Neural cell (in vitro differentiated cells): ENCODE measurements at regions not wholly inside any gene's neighbourhood (a gene's known extent, or its start where the extent isn't known, plus 50 kb on each side); places are given as distances from the start of the nearest gene placed in this dataset.

Experiments
- CTCF ChIP-seq: fragments of 450-650 bp; IDR thresholded peaks from 2 replicates; pipeline ENCODE4 v1.5.1; 2014; ENCODE audit warnings: antibody characterized with exemption, mild to moderate bottlenecking, moderate library complexity; ENCODE audit not compliant: poor library complexity, severe bottlenecking
- EP300 ChIP-seq: fragments of 450-650 bp; conservative IDR thresholded peaks from 2 replicates; pipeline ENCODE4 v1.6.1; 2014; ENCODE audit warnings: antibody characterized with exemption, mild to moderate bottlenecking, moderate library complexity; ENCODE audit not compliant: poor library complexity, severe bottlenecking
- EZH2 ChIP-seq: fragments of 200-600, 300-800 bp; shearing (Covaris generic), sonication (generic); IDR thresholded peaks from 2 replicates; pipeline ENCODE4 v1.6.1; 2014; ENCODE audit warnings: antibody characterized with exemption, low read length, borderline replicate concordance, mild to moderate bottlenecking; ENCODE audit not compliant: insufficient read depth, poor library complexity, severe bottlenecking
- MXI1 ChIP-seq: fragments of 450-650 bp; conservative IDR thresholded peaks from 2 replicates; pipeline ENCODE4 v1.6.1; 2014; ENCODE audit warnings: antibody characterized with exemption, mild to moderate bottlenecking; ENCODE audit not compliant: poor library complexity, severe bottlenecking
- POLR2AphosphoS5 ChIP-seq: IDR thresholded peaks from 2 replicates; pipeline ENCODE4 v1.6.1; 2012
- RAD21 ChIP-seq: fragments of 450-650 bp; conservative IDR thresholded peaks from 2 replicates; pipeline ENCODE4 v1.6.1; 2014; ENCODE audit warnings: antibody characterized with exemption, mild to moderate bottlenecking, moderate library complexity
- REST ChIP-seq: IDR thresholded peaks from 2 replicates; pipeline ENCODE4 v1.6.1; 2012; ENCODE audit warnings: borderline replicate concordance
- SMC3 ChIP-seq: fragments of 450-650 bp; conservative IDR thresholded peaks from 2 replicates; pipeline ENCODE4 v1.6.1; 2014; ENCODE audit warnings: antibody characterized with exemption, mild to moderate bottlenecking, moderate library complexity; ENCODE audit not compliant: poor library complexity
- TAF1 ChIP-seq: IDR thresholded peaks from 2 replicates; pipeline ENCODE4 v1.6.1; 2012; ENCODE audit warnings: low read depth

GRCh38 chr17:5683241-5683640 lies 98.9 kb upstream of the NLRP1 start:
- TF ChIP-seq CTCF (no peak), MXI1 (no peak), SMC3 (no peak), RAD21 (no peak), TAF1 (no peak), EZH2 (no peak), POLR2AphosphoS5 (no peak), EP300 (no peak), REST (no peak)
